ENCODE measurements at regions not wholly inside any gene's neighbourhood (a gene's known extent, or its start where the extent isn't known, plus 50 kb on each side); places are given as distances from the start of the nearest gene placed in this dataset.

DNA sequence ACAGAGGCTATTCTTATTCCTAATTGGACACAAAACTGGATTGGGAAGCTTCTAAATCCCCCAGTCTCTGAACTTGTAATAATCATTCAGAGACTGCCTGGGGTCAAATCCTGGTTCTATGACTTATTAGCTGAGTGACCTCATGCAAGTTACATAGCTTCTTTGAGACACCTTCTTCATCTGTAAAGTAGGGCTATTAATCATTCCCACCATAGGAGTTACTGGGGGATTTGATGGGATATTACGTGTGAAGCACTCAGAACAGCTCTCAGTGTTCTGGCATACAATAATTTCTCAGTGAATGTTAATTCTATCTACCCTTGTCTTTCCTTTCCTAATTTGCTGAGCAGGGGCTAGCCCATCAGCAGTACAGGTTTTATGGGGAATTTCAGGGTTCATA lies 256.7 kb upstream of the TNP1 start:
- in situ Hi-C loops (cut with HindIII; ENCODE audit: low sequenced_read_pairs), result no loop called here
- TF ChIP-seq, protein P1, sequence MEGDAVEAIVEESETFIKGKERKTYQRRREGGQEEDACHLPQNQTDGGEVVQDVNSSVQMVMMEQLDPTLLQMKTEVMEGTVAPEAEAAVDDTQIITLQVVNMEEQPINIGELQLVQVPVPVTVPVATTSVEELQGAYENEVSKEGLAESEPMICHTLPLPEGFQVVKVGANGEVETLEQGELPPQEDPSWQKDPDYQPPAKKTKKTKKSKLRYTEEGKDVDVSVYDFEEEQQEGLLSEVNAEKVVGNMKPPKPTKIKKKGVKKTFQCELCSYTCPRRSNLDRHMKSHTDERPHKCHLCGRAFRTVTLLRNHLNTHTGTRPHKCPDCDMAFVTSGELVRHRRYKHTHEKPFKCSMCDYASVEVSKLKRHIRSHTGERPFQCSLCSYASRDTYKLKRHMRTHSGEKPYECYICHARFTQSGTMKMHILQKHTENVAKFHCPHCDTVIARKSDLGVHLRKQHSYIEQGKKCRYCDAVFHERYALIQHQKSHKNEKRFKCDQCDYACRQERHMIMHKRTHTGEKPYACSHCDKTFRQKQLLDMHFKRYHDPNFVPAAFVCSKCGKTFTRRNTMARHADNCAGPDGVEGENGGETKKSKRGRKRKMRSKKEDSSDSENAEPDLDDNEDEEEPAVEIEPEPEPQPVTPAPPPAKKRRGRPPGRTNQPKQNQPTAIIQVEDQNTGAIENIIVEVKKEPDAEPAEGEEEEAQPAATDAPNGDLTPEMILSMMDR (IDR thresholded peaks at IDR 0.05; ENCODE audit: low read depth, low read length), result no peak

DNA sequence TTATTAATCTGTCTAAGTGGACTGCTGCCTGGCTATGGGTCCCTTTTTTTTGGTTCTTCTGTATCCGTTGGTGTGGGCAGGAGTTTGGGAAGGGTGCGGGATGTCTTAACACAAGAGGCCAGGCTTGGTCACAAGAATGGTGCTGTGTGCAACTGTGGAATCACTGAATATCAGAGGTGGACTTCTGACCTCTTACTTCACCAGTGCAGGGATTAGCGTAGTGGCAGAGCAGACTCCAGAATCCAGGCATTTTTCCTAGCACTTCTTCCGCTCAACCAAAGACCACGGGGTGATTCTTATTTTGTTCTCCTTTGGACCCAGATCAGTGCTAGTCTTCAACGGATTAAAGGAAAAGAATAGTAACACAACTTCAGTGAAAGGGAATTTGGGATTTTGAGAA lies 254.3 kb upstream of the TNP1 start:
- in situ Hi-C loops (cut with HindIII; ENCODE audit: low sequenced_read_pairs), result no loop called here
- H3K4me3 ChIP-seq (ENCODE audit: low read depth, low read length), result no peak overlapping the region
- no peak for DNase-seq (ENCODE audit: low read depth, low spot score)
- TF ChIP-seq, protein P1 (IDR thresholded peaks at IDR 0.05; ENCODE audit: low read depth, low read length), result no peak

More for the DNA sequence above, 256.7 kb upstream of the TNP1 start:
- no peak overlapping the region for H3K4me3 ChIP-seq (ENCODE audit: low read depth, low read length)
- DNase-seq (ENCODE audit: low read depth, low spot score), result no peak

- in situ Hi-C loops (cut with HindIII; ENCODE audit: low sequenced_read_pairs), result no loop called here
- TF ChIP-seq, protein P1 (IDR thresholded peaks at IDR 0.05; ENCODE audit: low read depth, low read length), result no peak
- DNase-seq (ENCODE audit: low read depth, low spot score), result no peak
- no peak overlapping the region for H3K4me3 ChIP-seq (ENCODE audit: low read depth, low read length)
Observed at GRCh38 chr2:217113491-217113890, 253.6 kb upstream of the TNP1 start.

DNA sequence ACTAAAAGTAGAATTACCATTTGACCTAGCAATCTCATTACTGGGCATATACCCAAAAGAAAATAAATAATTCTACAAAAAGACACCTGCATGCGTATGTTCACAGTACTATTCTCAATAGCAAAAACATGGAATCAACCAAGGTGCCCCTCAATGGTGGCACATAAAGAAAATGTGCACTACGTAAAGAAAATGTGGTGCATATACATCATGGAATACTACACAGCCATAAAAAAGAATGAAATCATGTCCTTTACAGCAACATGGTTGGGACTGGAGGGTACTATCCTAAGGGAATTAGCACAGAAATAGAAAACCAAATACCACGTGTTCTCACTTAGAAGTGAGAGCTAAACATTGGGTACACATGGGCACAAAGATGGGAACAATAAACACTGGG lies 250.7 kb upstream of the TNP1 start:
- no peak for DNase-seq (ENCODE audit: low read depth, low spot score)
- H3K4me3 ChIP-seq (ENCODE audit: low read depth, low read length), result no peak overlapping the region
- TF ChIP-seq, protein P1 (IDR thresholded peaks at IDR 0.05; ENCODE audit: low read depth, low read length), result no peak
- in situ Hi-C loops (cut with HindIII; ENCODE audit: low sequenced_read_pairs), result no loop called here

GRCh38 chr2:217108575-217109027 lies 248.7 kb upstream of the TNP1 start:
- no peak for DNase-seq (ENCODE audit: low read depth, low spot score)
- in situ Hi-C loops (cut with HindIII; ENCODE audit: low sequenced_read_pairs), result no loop called here
- H3K4me3 ChIP-seq (ENCODE audit: low read depth, low read length), result no peak overlapping the region
- TF ChIP-seq, protein P1 (IDR thresholded peaks at IDR 0.05; ENCODE audit: low read depth, low read length), result no peak

- in situ Hi-C loops (cut with HindIII; ENCODE audit: low sequenced_read_pairs), result no loop called here
- no peak for DNase-seq (ENCODE audit: low read depth, low spot score)
- TF ChIP-seq, protein P1 (IDR thresholded peaks at IDR 0.05; ENCODE audit: low read depth, low read length), result no peak
- H3K4me3 ChIP-seq (ENCODE audit: low read depth, low read length), result no peak overlapping the region
Observed at GRCh38 chr2:217108086-217108485, 248.2 kb upstream of the TNP1 start.

DNA sequence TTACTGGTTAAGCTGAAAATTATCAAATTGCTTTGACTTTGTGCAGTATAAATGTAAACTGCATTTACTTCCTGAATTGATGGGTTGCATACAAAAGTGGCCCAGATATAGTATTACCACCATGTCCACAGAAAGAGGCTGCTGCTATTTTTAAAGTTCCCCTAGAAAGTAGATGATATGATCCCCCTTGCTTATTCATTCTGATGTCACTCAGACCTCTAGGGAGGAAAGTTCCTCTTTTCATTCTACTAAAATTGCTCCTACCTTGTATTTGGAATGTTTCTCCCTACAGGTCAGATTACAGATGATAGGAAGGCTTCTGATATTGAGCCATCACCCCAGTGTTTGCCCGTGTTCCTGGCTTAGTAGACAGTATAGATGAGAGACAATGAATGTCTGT lies 247.6 kb upstream of the TNP1 start:
- no peak overlapping the region for H3K4me3 ChIP-seq (ENCODE audit: low read depth, low read length)
- in situ Hi-C loops (cut with HindIII; ENCODE audit: low sequenced_read_pairs), result no loop called here
- TF ChIP-seq, protein P1 (IDR thresholded peaks at IDR 0.05; ENCODE audit: low read depth, low read length), result no peak
- no peak for DNase-seq (ENCODE audit: low read depth, low spot score)

Measured in astrocyte of the spinal cord (primary cell).